Muscle of leg (tissue), 3 donors: ENCODE measurements at regions not wholly inside any gene's neighbourhood (a gene's known extent, or its start where the extent isn't known, plus 50 kb on each side); places are given as distances from the start of the nearest gene placed in this dataset.

Experiments
- DNase-seq: peaks from one replicate; pipeline ENCODE4 v3.0.0; 2013
- H3K27ac ChIP-seq: one replicate; pipeline ENCODE4 v1.5.1; 2013; ENCODE audit warnings: mild to moderate bottlenecking, low read length, control low read depth
- H3K27me3 ChIP-seq: one replicate; pipeline ENCODE4 v1.6.1; 2013; ENCODE audit warnings: low read length; ENCODE audit not compliant: control insufficient read depth, insufficient read depth
- H3K36me3 ChIP-seq: one replicate; pipeline ENCODE4 v1.6.1; 2013; ENCODE audit warnings: low read length; ENCODE audit not compliant: control insufficient read depth, insufficient read depth
- H3K4me1 ChIP-seq: one replicate; pipeline ENCODE4 v1.6.1; 2013; ENCODE audit warnings: low read length; ENCODE audit not compliant: control insufficient read depth, insufficient read depth
- H3K4me3 ChIP-seq: one replicate; pipeline ENCODE4 v1.5.1; 2013; ENCODE audit warnings: low read length, control low read depth
- H3K9me3 ChIP-seq: replicated peaks from 2 replicates; pipeline ENCODE4 v1.6.1; 2013; ENCODE audit warnings: low read depth, low read length; ENCODE audit not compliant: control insufficient read depth
- WGBS: methylation state at CpG from one replicate; pipeline ENCODE4 v1.1.5; 2013; ENCODE audit warnings: missing lambda C conversion rate; ENCODE audit not compliant: insufficient coverage; 5-methylcytosine and 5-hydroxymethylcytosine counted together

GRCh38 chr10:110397856-110398255, 93.1 kb upstream of the SMNDC1 start:
- DNase-seq, result no peak
- peaks cover 7% of the 10 kb centered on the region for H3K27me3 ChIP-seq
- H3K9me3 ChIP-seq, result no peaks in the 10 kb centered on the region
- no peaks in the 10 kb centered on the region for H3K36me3 ChIP-seq
- H3K4me3 ChIP-seq, result no peak overlapping the region
- H3K27ac ChIP-seq, result no peak overlapping the region
- H3K4me1 ChIP-seq, result peaks cover 21% of the 10 kb centered on the region
- 89% methylated on average over 1 of the region's 3 CpGs for WGBS

DNA sequence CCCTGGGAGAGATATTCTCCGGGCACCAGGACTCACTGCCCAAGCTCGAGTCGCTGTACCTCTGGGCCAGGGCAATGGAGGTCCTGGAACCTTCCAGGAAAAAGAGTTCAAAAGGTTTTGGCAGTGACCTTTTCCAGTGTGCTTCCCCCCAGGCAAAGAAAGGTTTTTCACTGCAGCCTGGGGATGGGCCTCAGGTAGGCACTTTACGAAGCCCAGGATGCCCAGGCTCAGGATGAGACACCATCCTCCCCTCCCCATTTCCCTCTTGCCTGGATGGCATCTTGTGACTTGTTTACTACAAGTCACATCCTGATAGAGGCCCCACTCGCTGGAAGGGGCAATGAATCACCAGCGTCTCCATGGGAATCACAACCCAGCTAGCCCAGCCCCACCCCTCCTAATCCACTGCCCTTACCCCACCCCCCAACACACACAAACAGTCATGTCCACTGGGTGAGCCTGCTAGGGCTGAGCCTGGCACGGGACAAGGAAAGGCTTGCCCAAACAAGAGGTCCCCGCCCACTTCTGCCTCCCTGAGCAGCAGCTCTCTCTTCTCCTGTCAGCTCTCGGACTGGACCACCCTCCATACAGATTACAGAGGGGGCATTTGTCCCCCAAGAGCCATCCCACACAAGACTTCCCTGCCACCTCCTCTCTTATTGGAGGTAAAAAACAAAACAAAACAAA, 93.8 kb upstream of the SMNDC1 start:
- 52% methylated on average over 8 of the region's 9 CpGs for WGBS
- DNase-seq, result peak; percentile 30
- Histone ChIP-seq H3K36me3 (no peaks in the 10 kb centered on the region), H3K4me3 (no peak overlapping the region), H3K27ac (no peak overlapping the region), H3K4me1 (peaks cover 14% of the 10 kb centered on the region), H3K9me3 (no peaks in the 10 kb centered on the region), H3K27me3 (peaks cover 5% of the 10 kb centered on the region)

GRCh38 chr10:110399106-110399964, 94.6 kb upstream of the SMNDC1 start:
- Histone ChIP-seq H3K27me3 (peaks cover 2% of the 10 kb centered on the region), H3K4me1 (peaks cover 12% of the 10 kb centered on the region), H3K36me3 (no peaks in the 10 kb centered on the region), H3K9me3 (no peaks in the 10 kb centered on the region), H3K4me3 (no peak overlapping the region), H3K27ac (no peak overlapping the region)
- DNase-seq, result peak; percentile 62
- 49% methylated on average over 4 of the region's 9 CpGs for WGBS

GRCh38 chr10:110399965-110400933, 95.5 kb upstream of the SMNDC1 start:
- Histone ChIP-seq H3K4me3 (no peak overlapping the region), H3K4me1 (peaks cover 12% of the 10 kb centered on the region), H3K27ac (no peak overlapping the region), H3K36me3 (no peaks in the 10 kb centered on the region), H3K9me3 (no peaks in the 10 kb centered on the region), H3K27me3 (peaks cover 2% of the 10 kb centered on the region)
- no peak for DNase-seq
- WGBS, result no CpG with 5 or more reads among the region's 7 CpGs

DNA sequence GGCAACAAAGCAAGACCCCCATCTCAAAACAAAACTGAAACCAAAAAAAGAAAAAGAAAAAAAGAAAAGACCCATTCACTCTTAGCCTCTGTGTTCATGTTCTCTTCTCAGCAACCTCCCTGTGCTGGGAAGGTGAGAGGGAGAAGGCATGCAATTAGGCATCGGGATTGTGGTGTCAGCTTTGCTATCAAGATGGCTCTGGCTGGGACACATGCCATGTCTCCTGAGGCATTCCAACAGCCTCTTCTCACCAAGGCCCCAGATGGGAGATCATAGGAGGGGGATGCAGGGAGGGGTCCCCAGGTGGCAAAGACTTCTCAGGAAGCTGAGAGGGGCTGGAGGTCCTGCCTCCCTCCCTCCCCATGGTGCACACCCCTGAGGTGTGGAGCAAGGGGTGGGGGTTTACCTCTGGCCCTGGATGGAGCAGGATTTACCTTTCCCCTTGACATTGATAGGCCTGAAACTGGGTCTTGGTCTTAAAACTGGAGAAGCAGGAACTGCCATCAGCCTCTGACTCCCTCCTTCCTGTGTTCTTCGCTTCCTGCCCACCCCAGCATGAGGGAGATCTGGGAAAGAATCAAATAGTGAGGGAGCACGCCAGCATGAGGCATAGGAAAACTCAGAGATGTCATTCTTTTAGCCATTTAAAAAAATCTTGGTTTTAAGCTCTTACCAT, 96.2 kb upstream of the DUSP5 start:
- Histone ChIP-seq H3K4me1 (peaks cover 12% of the 10 kb centered on the region), H3K36me3 (no peaks in the 10 kb centered on the region), H3K27me3 (no peaks in the 10 kb centered on the region), H3K4me3 (no peak overlapping the region), H3K27ac (no peak overlapping the region), H3K9me3 (no peaks in the 10 kb centered on the region)
- no CpG with 5 or more reads among the region's 3 CpGs for WGBS
- DNase-seq, result no peak

- no peak overlapping the region for H3K4me3 ChIP-seq
- peaks cover 12% of the 10 kb centered on the region for H3K4me1 ChIP-seq
- whole genome bisulfite sequencing, result 92% methylated on average over 6 of the region's 8 CpGs
- H3K36me3 ChIP-seq, result no peaks in the 10 kb centered on the region
- no peaks in the 10 kb centered on the region for H3K27me3 ChIP-seq
- no peak overlapping the region for H3K27ac ChIP-seq
- no peak for DNase-seq
- H3K9me3 ChIP-seq, result no peaks in the 10 kb centered on the region
Observed at GRCh38 chr10:110402077-110402416, 95.7 kb upstream of the DUSP5 start.

- DNase-seq, result no peak
- Histone ChIP-seq H3K36me3 (no peaks in the 10 kb centered on the region), H3K27ac (no peak overlapping the region), H3K4me3 (no peak overlapping the region), H3K9me3 (no peaks in the 10 kb centered on the region), H3K4me1 (peaks cover 11% of the 10 kb centered on the region), H3K27me3 (no peaks in the 10 kb centered on the region)
- WGBS, result 100% methylated on average over 5 of the region's 9 CpGs
Observed at GRCh38 chr10:110403593-110403992, 94.1 kb upstream of the DUSP5 start.

DNA sequence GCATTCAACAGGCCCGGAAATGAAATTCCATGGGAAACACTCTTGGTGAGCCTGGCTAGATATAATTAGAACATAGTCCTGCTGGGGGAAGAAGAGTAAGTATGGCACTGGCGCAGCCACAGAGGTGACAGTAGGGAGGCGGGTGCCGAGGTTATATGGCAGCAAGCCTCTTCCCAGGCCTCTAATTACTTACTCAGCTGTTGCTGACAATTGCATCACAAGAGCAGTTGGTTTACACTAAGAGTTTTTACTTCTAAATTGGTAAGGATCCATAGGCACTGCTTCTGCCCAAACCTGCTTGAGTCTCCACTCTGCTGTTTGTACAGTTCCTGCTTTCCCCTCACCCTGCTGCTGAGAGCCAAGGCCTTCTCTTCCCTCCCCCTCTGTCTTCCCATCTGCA, 93.3 kb upstream of the DUSP5 start:
- Histone ChIP-seq H3K4me3 (no peak overlapping the region), H3K9me3 (no peaks in the 10 kb centered on the region), H3K4me1 (peaks cover 5% of the 10 kb centered on the region), H3K36me3 (no peaks in the 10 kb centered on the region), H3K27me3 (no peaks in the 10 kb centered on the region), H3K27ac (no peak overlapping the region)
- no peak for DNase-seq
- WGBS, result 39% methylated on average over 3 of the region's 4 CpGs

DNA sequence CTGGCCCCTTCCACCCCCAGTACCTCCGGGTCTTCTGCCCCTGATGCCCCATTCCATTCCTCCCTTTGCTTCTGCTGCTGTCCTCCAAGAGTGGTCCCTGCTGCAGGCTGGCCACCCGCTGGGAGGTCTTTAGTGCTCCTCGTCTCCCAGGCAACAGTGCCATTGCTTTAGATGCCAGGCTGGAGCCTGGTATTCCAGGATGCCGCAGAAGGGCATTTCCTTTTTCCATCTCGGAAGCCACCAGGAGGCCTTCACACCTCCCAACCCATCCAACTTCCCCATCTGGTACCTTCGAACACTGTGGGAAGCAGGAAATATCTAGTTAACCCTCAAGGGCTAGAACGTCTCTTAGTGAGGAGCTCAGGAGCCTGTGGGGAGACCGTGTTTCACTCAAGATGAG, 92.9 kb upstream of the DUSP5 start:
- H3K4me1 ChIP-seq, result peaks cover 4% of the 10 kb centered on the region
- H3K27ac ChIP-seq, result no peak overlapping the region
- H3K9me3 ChIP-seq, result no peaks in the 10 kb centered on the region
- 55% methylated on average over 8 of the region's 8 CpGs for WGBS
- no peak overlapping the region for H3K4me3 ChIP-seq
- H3K36me3 ChIP-seq, result no peaks in the 10 kb centered on the region
- no peaks in the 10 kb centered on the region for H3K27me3 ChIP-seq
- DNase-seq, result no peak
